ENCODE measurements at regions not wholly inside any gene's neighbourhood (a gene's known extent, or its start where the extent isn't known, plus 50 kb on each side); places are given as distances from the start of the nearest gene placed in this dataset.

GRCh38 chr3:66165660-66166059 lies 55.1 kb upstream of the SLC25A26 start:
- no peak for DNase-seq

- no peak for DNase-seq
Measured at GRCh38 chr3:66164155-66164554, 56.6 kb upstream of the SLC25A26 start.

- no peak for DNase-seq
Measured at GRCh38 chr3:66163222-66163621, 57.6 kb upstream of the SLC25A26 start.

- DNase-seq, result no peak
Measured at GRCh38 chr3:66162766-66163165, 58.0 kb upstream of the SLC25A26 start.

- no peak for DNase-seq
Measured at GRCh38 chr3:66158933-66159683, 61.7 kb upstream of the SLC25A26 start.

GRCh38 chr3:66154444-66154861 lies 66.3 kb upstream of the SLC25A26 start:
- no peak for DNase-seq

GRCh38 chr3:66153481-66154443 lies 67.0 kb upstream of the SLC25A26 start:
- no peak for DNase-seq

- no peak for DNase-seq
Measured at GRCh38 chr3:66152336-66152735, 68.5 kb upstream of the SLC25A26 start.

- DNase-seq, result no peak
Measured at GRCh38 chr3:66150977-66151376, 69.8 kb upstream of the SLC25A26 start.

GRCh38 chr3:66149269-66149668 lies 71.5 kb upstream of the SLC25A26 start:
- no peak for DNase-seq

GRCh38 chr3:66145408-66145733 lies 75.4 kb upstream of the SLC25A26 start:
- DNase-seq, result no peak

GRCh38 chr3:66144568-66145407 lies 76.0 kb upstream of the SLC25A26 start:
- no peak for DNase-seq

- DNase-seq, result no peak
Measured at GRCh38 chr3:66142079-66142478, 78.7 kb upstream of the SLC25A26 start.

GRCh38 chr3:66140743-66141372 lies 79.9 kb upstream of the SLC25A26 start:
- no peak for DNase-seq

GRCh38 chr3:66140106-66140505 lies 80.7 kb upstream of the SLC25A26 start:
- DNase-seq, result no peak

GRCh38 chr3:66139415-66139814 lies 81.4 kb upstream of the SLC25A26 start:
- no peak for DNase-seq

- peak; percentile 3 to 8 for DNase-seq
Measured at GRCh38 chr3:66138336-66139313, 82.2 kb upstream of the SLC25A26 start.

GRCh38 chr3:66136597-66136996 lies 84.2 kb upstream of the SLC25A26 start:
- no peak for DNase-seq

- DNase-seq, result no peak
Measured at GRCh38 chr3:66133853-66134445, 86.9 kb upstream of the SLC25A26 start.

GRCh38 chr3:66133050-66133757 lies 87.6 kb upstream of the SLC25A26 start:
- no peak for DNase-seq
